ENCODE measurements at regions not wholly inside any gene's neighbourhood (a gene's known extent, or its start where the extent isn't known, plus 50 kb on each side); places are given as distances from the start of the nearest gene placed in this dataset.

GRCh38 chr14:29062466-29062865, 295.9 kb downstream of the FOXG1 start:
- no peak for DNase-seq
- Mint-ChIP-seq H3K9me3 (peaks cover 4 to 10% of the 10 kb centered on the region in 2 donors), H3K4me1 (ENCODE audit: low read depth) (no peaks in the 10 kb centered on the region), H3K27ac (no peak overlapping the region), H3K36me3 (ENCODE audit: insufficient read depth in 2 of 2) (no peaks in the 10 kb centered on the region), H3K4me3 (no peak overlapping the region), H3K27me3 (ENCODE audit: low read depth) (no peaks in the 10 kb centered on the region)
- no peak for ATAC-seq (replicated peaks in 1 of 2)

GRCh38 chr14:29062976-29063375, 296.4 kb downstream of the FOXG1 start:
- no peak for DNase-seq
- H3K27ac Mint-ChIP-seq: no peak overlapping the region

GRCh38 chr14:29064305-29064900, 297.8 kb downstream of the FOXG1 start:
- no peak overlapping the region for H3K4me3 Mint-ChIP-seq
- H3K27ac Mint-ChIP-seq: no peak overlapping the region
- no peaks in the 10 kb centered on the region for H3K4me1 Mint-ChIP-seq (ENCODE audit: low read depth)
- ATAC-seq (replicated peaks in 1 of 2): no peak
- H3K36me3 Mint-ChIP-seq (ENCODE audit: insufficient read depth in 2 of 2): no peaks in the 10 kb centered on the region
- DNase-seq: no peak
- peaks cover 7 to 14% of the 10 kb centered on the region in 2 donors for H3K9me3 Mint-ChIP-seq
- no peaks in the 10 kb centered on the region for H3K27me3 Mint-ChIP-seq (ENCODE audit: low read depth)

More at GRCh38 chr14:29062976-29063375, 296.4 kb downstream of the FOXG1 start:
- H3K9me3 Mint-ChIP-seq: peaks cover 5 to 10% of the 10 kb centered on the region in 2 donors
- no peak for ATAC-seq (replicated peaks in 1 of 2)
- H3K27me3 Mint-ChIP-seq (ENCODE audit: low read depth): no peaks in the 10 kb centered on the region
- H3K36me3 Mint-ChIP-seq (ENCODE audit: insufficient read depth in 2 of 2): no peaks in the 10 kb centered on the region
- H3K4me3 Mint-ChIP-seq: no peak overlapping the region
- H3K4me1 Mint-ChIP-seq (ENCODE audit: low read depth): no peaks in the 10 kb centered on the region

GRCh38 chr14:29069228-29069627, 302.6 kb downstream of the FOXG1 start:
- no peaks in the 10 kb centered on the region for H3K4me1 Mint-ChIP-seq (ENCODE audit: low read depth)
- no peaks in the 10 kb centered on the region for H3K27me3 Mint-ChIP-seq (ENCODE audit: low read depth)
- no peak overlapping the region for H3K4me3 Mint-ChIP-seq
- DNase-seq: no peak
- peaks cover 20 to 23% of the 10 kb centered on the region in 2 donors for H3K9me3 Mint-ChIP-seq
- ATAC-seq (replicated peaks in 1 of 2): no peak
- H3K36me3 Mint-ChIP-seq (ENCODE audit: insufficient read depth in 2 of 2): no peaks in the 10 kb centered on the region
- no peak overlapping the region for H3K27ac Mint-ChIP-seq

GRCh38 chr14:29075761-29076160, 309.2 kb downstream of the FOXG1 start:
- no peak for DNase-seq
- Mint-ChIP-seq H3K27ac (no peak overlapping the region), H3K4me1 (ENCODE audit: low read depth) (no peaks in the 10 kb centered on the region), H3K27me3 (ENCODE audit: low read depth) (no peaks in the 10 kb centered on the region), H3K4me3 (no peak overlapping the region), H3K9me3 (peaks cover 14 to 20% of the 10 kb centered on the region in 2 donors), H3K36me3 (ENCODE audit: insufficient read depth in 2 of 2) (no peaks in the 10 kb centered on the region)
- ATAC-seq (replicated peaks in 1 of 2): no peak

DNA sequence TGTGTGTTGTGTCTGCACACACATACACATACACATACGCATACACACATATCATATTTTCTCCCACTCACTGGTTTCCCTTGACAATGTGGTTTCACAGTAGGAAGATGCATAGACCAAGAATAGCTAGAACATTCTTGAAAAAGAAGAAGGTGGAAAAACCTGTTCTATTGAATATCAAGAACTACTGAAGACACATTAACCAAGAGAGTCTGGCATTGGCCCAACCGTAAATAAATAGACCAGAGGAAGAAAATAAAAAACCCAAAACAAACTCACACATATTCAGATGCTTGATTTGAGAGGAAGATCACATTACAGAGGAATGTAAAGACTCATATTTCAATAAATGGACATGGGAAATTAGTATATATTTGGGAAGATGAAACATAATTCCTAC, 311.3 kb downstream of the FOXG1 start:
- Mint-ChIP-seq H3K4me1 (ENCODE audit: low read depth) (no peaks in the 10 kb centered on the region), H3K27ac (no peak overlapping the region), H3K9me3 (peaks cover 13 to 18% of the 10 kb centered on the region in 2 donors), H3K27me3 (ENCODE audit: low read depth) (no peaks in the 10 kb centered on the region), H3K4me3 (no peak overlapping the region), H3K36me3 (ENCODE audit: insufficient read depth in 2 of 2) (no peaks in the 10 kb centered on the region)
- no peak for ATAC-seq (replicated peaks in 1 of 2)
- DNase-seq: no peak

GRCh38 chr14:29078810-29079522, 312.4 kb downstream of the FOXG1 start:
- Mint-ChIP-seq H3K9me3 (peaks cover 10 to 13% of the 10 kb centered on the region in 2 donors), H3K36me3 (ENCODE audit: insufficient read depth in 2 of 2) (no peaks in the 10 kb centered on the region), H3K4me1 (ENCODE audit: low read depth) (no peaks in the 10 kb centered on the region), H3K4me3 (no peak overlapping the region), H3K27ac (no peak overlapping the region), H3K27me3 (ENCODE audit: low read depth) (no peaks in the 10 kb centered on the region)
- no peak for ATAC-seq (replicated peaks in 1 of 2)
- no peak for DNase-seq

DNA sequence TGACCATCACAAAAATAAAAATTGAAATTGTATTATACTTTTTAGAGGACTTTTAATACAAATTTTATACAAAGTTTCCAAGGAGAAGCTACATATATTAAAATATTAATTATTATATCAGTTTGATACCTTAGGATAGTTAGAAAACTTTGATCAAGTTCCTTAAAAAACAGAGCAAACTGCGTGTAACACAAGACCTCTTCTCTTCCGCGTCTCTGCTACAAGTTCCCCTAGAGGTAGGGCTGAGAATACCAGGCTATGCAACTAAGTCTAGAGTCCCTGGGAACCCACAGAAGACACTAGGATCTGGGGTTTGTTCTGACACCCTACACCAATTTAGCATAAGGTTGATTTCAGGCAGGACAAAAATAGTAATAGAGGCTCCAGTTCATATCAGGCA, 319.0 kb downstream of the FOXG1 start:
- ATAC-seq (replicated peaks in 1 of 2) (no peak), DNase-seq (no peak)
- Mint-ChIP-seq H3K4me1 (ENCODE audit: low read depth) (no peaks in the 10 kb centered on the region), H3K36me3 (ENCODE audit: insufficient read depth in 2 of 2) (peaks cover 1% of the 10 kb centered on the region in 2 donors), H3K4me3 (no peak overlapping the region), H3K27ac (no peak overlapping the region), H3K9me3 (peaks cover 10 to 11% of the 10 kb centered on the region in 2 donors), H3K27me3 (ENCODE audit: low read depth) (no peaks in the 10 kb centered on the region)

DNA sequence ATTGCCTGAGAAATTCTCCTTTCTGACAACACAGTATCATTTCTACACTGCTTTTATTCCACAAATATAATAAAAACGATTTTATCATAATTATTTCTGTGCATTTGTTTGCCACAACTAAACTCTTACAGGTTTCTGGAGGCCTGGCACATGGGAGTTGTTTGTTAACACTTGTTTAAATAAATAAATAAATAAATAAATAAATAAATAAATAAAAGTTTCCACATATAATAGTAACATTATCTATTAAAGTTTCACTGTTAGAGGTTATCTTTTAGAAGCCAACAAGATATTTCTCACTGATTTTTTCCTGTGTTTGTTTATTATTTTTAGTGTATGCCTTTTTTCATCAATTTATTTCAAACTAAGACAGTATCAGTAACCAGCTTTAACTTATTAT, 323.3 kb downstream of the FOXG1 start:
- ATAC-seq (replicated peaks in 1 of 2) (no peak), DNase-seq (no peak)
- peaks cover 11 to 12% of the 10 kb centered on the region in 2 donors for H3K9me3 Mint-ChIP-seq
- no peak overlapping the region for H3K4me3 Mint-ChIP-seq
- H3K36me3 Mint-ChIP-seq (ENCODE audit: insufficient read depth in 2 of 2): peaks cover 1% of the 10 kb centered on the region in 2 donors
- no peak overlapping the region for H3K27ac Mint-ChIP-seq
- no peaks in the 10 kb centered on the region for H3K4me1 Mint-ChIP-seq (ENCODE audit: low read depth)
- H3K27me3 Mint-ChIP-seq (ENCODE audit: low read depth): no peaks in the 10 kb centered on the region

GRCh38 chr14:29092121-29092520, 325.5 kb downstream of the FOXG1 start:
- Mint-ChIP-seq H3K4me3 (no peak overlapping the region), H3K36me3 (ENCODE audit: insufficient read depth in 2 of 2) (peaks cover 0 to 3% of the 10 kb centered on the region in 2 donors)

DNA sequence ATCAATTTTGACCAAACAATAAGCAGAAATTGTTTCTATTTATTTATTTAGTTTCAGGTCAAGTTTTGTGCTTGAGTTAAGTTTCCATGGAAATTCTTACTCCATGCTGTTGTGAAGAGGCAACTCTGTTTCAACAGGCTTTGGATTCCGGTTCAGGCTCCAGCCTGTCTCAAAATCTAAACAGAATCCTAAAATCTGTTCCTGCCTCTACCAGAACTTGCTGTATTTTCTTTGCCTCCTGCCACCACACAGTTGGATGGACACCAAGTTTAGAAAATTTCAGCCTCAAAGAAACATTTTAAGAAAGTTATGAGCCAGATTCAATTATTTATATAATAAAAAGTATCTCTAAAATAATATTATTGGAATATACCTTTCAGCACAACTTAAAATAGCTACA, 330.9 kb downstream of the FOXG1 start:
- peaks cover 4 to 10% of the 10 kb centered on the region in 2 donors for H3K9me3 Mint-ChIP-seq

More at GRCh38 chr14:29092121-29092520, 325.5 kb downstream of the FOXG1 start:
- DNase-seq: no peak
- H3K4me1 Mint-ChIP-seq (ENCODE audit: low read depth): no peaks in the 10 kb centered on the region
- no peaks in the 10 kb centered on the region for H3K27me3 Mint-ChIP-seq (ENCODE audit: low read depth)
- H3K9me3 Mint-ChIP-seq: peaks cover 9 to 16% of the 10 kb centered on the region in 2 donors
- no peak overlapping the region for H3K27ac Mint-ChIP-seq
- ATAC-seq (replicated peaks in 1 of 2): no peak

DNA sequence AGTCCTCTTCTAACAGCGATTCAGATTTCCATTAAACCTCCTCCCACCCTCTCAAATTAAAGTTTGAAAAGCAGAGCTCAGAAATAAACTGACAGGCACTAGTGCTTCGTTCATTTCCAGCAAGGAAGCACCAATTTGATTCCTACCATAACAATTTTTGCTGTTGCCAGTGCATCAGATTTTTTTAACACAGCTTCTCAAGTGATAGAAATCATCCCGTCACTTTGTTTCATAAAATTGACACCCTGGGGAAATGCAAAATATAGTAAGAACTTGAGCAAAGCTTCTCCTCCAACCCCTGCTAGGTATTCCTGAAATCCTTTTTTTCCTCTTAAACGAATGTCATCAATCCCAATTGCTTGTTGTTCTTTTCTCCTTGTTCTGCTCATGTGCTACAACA, 332.1 kb downstream of the FOXG1 start:
- H3K36me3 Mint-ChIP-seq (ENCODE audit: insufficient read depth in 2 of 2): peaks cover 0 to 4% of the 10 kb centered on the region in 2 donors
- H3K9me3 Mint-ChIP-seq: peaks cover 4 to 14% of the 10 kb centered on the region in 2 donors
- no peaks in the 10 kb centered on the region for H3K27me3 Mint-ChIP-seq (ENCODE audit: low read depth)
- no peak overlapping the region for H3K27ac Mint-ChIP-seq
- no peak overlapping the region for H3K4me3 Mint-ChIP-seq
- no peaks in the 10 kb centered on the region for H3K4me1 Mint-ChIP-seq (ENCODE audit: low read depth)
- ATAC-seq (replicated peaks in 1 of 2): no peak
- DNase-seq: no peak

More for the DNA sequence above, 330.9 kb downstream of the FOXG1 start:
- Mint-ChIP-seq H3K27me3 (ENCODE audit: low read depth) (no peaks in the 10 kb centered on the region), H3K27ac (no peak overlapping the region), H3K4me3 (no peak overlapping the region), H3K36me3 (ENCODE audit: insufficient read depth in 2 of 2) (peaks cover 0 to 4% of the 10 kb centered on the region in 2 donors), H3K4me1 (ENCODE audit: low read depth) (no peaks in the 10 kb centered on the region)
- DNase-seq (no peak), ATAC-seq (replicated peaks in 1 of 2) (no peak)

DNA sequence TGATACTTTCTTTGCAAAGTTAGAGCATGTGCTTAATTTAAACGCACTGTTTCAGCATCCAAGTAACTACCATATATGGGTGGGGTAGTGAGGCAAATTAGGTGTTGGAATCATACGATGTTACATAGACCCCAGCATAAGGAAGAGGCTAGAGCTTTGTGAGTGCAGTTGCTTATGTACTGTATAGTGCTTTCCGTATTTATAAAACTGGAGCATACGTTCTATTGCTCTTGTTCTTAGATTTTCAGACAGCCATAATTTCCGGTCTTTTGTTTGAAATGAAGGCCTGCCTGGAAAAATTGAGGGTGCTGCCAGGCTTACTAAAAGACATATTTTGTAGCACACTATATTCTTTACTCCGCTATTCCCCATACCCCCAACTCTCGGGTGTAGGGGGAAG, 335.7 kb downstream of the FOXG1 start:
- DNase-seq (no peak), ATAC-seq (replicated peaks in 1 of 2) (no peak)
- peaks cover 0 to 2% of the 10 kb centered on the region in 2 donors for H3K36me3 Mint-ChIP-seq (ENCODE audit: insufficient read depth in 2 of 2)
- H3K4me3 Mint-ChIP-seq: no peak overlapping the region
- no peak overlapping the region for H3K27ac Mint-ChIP-seq
- H3K4me1 Mint-ChIP-seq (ENCODE audit: low read depth): no peaks in the 10 kb centered on the region
- H3K27me3 Mint-ChIP-seq (ENCODE audit: low read depth): no peaks in the 10 kb centered on the region
- peaks cover 8 to 9% of the 10 kb centered on the region in 2 donors for H3K9me3 Mint-ChIP-seq
